ENCODE measurements at regions not wholly inside any gene's neighbourhood (a gene's known extent, or its start where the extent isn't known, plus 50 kb on each side); places are given as distances from the start of the nearest gene placed in this dataset.
"Not testable (repeated sequence)": the region's sequence is repeated elsewhere in the genome, so short reads cannot be mapped to it uniquely, and the experiment has no call there.

GRCh38 chr13:72585254-72585653, 142.2 kb downstream of the MZT1 start:
- no peak for DNase-seq (ENCODE audit: low read depth)

GRCh38 chr13:72571191-72571590, 156.2 kb downstream of the MZT1 start:
- DNase-seq (ENCODE audit: low read depth): no peak

- no peak for DNase-seq (ENCODE audit: low read depth)
Measured at GRCh38 chr13:72570019-72570418, 157.4 kb downstream of the MZT1 start.

- DNase-seq (ENCODE audit: low read depth): no peak
Measured at GRCh38 chr13:72567566-72567965, 159.9 kb downstream of the MZT1 start.

GRCh38 chr13:72566526-72566925, 160.9 kb downstream of the MZT1 start:
- no peak for DNase-seq (ENCODE audit: low read depth)

- peak; percentile 39 for DNase-seq (ENCODE audit: low read depth)
Measured at GRCh38 chr13:72565893-72566292, 161.5 kb downstream of the MZT1 start.

- no peak for DNase-seq (ENCODE audit: low read depth)
Measured at GRCh38 chr13:72562686-72563085, 164.7 kb downstream of the MZT1 start.

- DNase-seq (ENCODE audit: low read depth): no peak
Measured at GRCh38 chr13:72561791-72562190, 165.6 kb downstream of the MZT1 start.

GRCh38 chr13:72559716-72560115, 167.7 kb downstream of the MZT1 start:
- DNase-seq (ENCODE audit: low read depth): no peak

GRCh38 chr13:72556945-72557344, 170.5 kb downstream of the MZT1 start:
- no peak for DNase-seq (ENCODE audit: low read depth)

- no peak for DNase-seq (ENCODE audit: low read depth)
Measured at GRCh38 chr13:72555601-72556000, 171.8 kb downstream of the MZT1 start.

GRCh38 chr13:72552731-72553130, 174.7 kb downstream of the MZT1 start:
- peak; percentile 36 for DNase-seq (ENCODE audit: low read depth)

GRCh38 chr13:72545895-72546294, 181.5 kb downstream of the MZT1 start:
- not testable (repeated sequence) for DNase-seq (ENCODE audit: low read depth)

- DNase-seq (ENCODE audit: low read depth): no peak
Measured at GRCh38 chr13:72545030-72545719, 182.3 kb downstream of the MZT1 start.

GRCh38 chr13:72544042-72544441, 183.4 kb downstream of the MZT1 start:
- no peak for DNase-seq (ENCODE audit: low read depth)

GRCh38 chr13:72542241-72542640, 185.2 kb downstream of the MZT1 start:
- DNase-seq (ENCODE audit: low read depth): no peak

GRCh38 chr13:72541674-72542073, 185.8 kb downstream of the MZT1 start:
- no peak for DNase-seq (ENCODE audit: low read depth)

- no peak for DNase-seq (ENCODE audit: low read depth)
Measured at GRCh38 chr13:72540881-72541280, 186.5 kb downstream of the MZT1 start.

- DNase-seq (ENCODE audit: low read depth): no peak
Measured at GRCh38 chr13:72539925-72540324, 187.5 kb downstream of the MZT1 start.

GRCh38 chr13:72537782-72538181, 189.6 kb downstream of the MZT1 start:
- DNase-seq (ENCODE audit: low read depth): no peak

- DNase-seq (ENCODE audit: low read depth): no peak
Measured at GRCh38 chr13:72537395-72537780, 190.0 kb downstream of the MZT1 start.

- DNase-seq (ENCODE audit: low read depth): no peak
Measured at GRCh38 chr13:72536714-72537394, 190.6 kb downstream of the MZT1 start.

GRCh38 chr13:72534951-72535640, 192.3 kb downstream of the MZT1 start:
- no peak for DNase-seq (ENCODE audit: low read depth)

Data from EH (cell line).